Inferior parietal cortex (tissue), 1 donor: ENCODE measurements at regions not wholly inside any gene's neighbourhood (a gene's known extent, or its start where the extent isn't known, plus 50 kb on each side); places are given as distances from the start of the nearest gene placed in this dataset.

Experiments used
- DNase-seq: peaks from one replicate; pipeline ENCODE4 v3.0.0-alpha.2; 2016; ENCODE audit errors: extremely low spot score

DNA sequence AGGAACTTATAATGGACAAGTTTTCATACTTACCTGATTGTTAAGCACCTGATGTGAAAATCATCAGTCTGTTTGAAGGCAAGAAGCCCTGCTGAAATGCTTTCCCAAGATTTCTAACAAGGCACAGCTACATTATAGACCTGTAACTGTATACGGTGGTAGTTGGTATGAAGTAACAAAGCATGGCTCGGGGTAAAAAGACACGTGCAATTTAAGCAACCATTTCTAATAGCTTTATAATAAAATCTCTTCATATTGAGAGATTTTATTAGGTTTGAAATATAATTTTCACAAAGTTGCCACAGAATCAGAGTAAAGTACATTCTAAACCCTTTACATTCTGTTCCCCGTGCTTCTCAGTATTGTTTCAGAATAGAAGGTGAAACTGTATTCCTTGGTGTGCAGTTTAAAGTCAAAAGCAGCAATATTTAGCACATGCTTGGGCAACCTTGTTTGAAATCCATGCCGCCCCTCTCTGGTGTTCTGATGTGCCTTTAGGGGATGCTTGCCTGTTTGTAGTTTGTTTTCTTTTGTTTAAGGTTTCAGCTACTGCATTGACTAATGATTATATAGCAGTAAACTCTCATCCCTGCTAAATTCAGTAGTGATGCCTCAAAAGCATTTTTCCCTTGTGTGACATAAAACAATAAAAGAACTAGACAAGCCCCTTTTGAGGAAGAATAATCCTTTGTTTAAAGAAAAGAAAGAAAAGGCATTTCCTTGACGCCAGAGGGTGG is 125.2 kb upstream of the OBI1 start:
- DNase-seq = no peak

DNA sequence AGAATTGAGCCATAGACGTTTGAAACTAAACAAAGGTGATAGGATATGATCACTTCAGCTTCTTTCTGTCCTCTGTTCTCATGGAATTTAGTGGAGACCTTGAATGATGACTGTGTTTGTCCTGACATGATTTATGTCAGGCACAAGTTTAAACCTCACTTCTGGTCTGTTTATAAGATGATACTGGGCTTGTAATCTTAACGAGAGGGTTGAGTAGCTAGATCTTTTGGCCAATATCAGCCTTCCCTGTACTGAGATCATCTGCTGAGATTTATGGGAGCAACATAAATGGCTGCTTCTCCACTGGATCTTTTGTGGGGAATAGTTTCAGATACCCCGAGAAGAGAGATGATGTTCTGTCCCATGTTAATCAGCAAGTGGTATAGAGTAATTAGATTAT is 121.8 kb upstream of the OBI1 start:
- DNase-seq = no peak

- DNase-seq = no peak
Observed at GRCh38 chr13:78779608-78780007, 120.7 kb upstream of the OBI1 start.

DNA sequence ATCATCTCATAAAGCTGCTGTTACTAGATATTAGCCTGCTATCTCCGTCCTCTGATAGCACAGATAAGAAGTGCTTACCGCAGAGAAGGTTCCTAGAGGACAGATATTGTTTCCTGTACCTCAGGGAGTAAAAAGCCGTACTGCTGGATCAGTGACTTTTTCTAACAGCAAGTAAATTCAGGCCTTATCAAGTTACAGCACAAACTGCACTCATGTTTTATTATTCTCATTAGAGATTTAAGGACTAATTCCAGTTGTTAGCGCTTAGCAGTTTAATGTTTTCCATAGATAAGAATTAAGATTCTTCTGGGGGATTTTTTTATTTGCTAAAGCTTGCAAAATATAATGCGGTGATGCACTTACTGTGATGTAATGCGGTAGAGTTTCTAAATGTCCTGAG is 119.0 kb upstream of the OBI1 start:
- no peak for DNase-seq

DNA sequence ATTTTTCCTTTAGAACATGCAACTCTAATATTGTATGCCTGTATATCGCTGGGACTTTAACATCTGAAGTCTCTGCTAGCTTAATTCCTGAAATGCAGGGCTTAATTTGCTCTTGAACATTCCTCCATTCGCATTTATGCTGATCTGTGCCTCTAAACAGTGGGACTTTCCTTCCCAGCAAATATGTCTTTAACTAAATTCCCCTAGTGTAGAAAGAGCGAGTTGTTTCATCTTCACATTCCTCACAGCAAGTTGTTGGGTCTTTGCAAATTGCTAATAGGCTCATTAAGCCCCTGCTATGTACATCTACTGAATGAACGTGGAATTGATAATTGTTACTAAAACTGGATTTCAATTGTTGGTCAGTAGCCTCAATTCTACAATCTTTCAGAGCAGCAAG is 118.4 kb upstream of the OBI1 start:
- no peak for DNase-seq

- DNase-seq = no peak
Observed at GRCh38 chr13:78772933-78773332, 114.0 kb upstream of the OBI1 start.

DNA sequence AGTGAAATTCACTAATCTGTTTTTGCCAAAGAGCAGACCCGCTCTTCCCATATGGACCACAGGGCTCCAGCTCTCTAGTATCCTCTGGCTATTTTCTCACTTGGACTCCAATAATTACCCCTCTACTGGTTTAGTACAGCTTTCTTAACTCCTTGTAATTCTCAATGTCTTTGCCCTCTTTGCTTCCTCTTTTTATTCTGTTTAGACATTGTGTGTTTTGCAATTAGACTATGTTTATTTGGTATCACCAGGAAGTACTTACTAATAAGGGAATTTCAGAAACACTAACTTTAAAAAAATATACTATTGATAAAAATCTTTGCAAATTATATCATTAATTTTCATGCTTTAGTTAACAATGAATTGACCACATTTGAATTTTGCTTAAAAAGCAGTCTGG is 111.6 kb upstream of the OBI1 start:
- no peak for DNase-seq

DNA sequence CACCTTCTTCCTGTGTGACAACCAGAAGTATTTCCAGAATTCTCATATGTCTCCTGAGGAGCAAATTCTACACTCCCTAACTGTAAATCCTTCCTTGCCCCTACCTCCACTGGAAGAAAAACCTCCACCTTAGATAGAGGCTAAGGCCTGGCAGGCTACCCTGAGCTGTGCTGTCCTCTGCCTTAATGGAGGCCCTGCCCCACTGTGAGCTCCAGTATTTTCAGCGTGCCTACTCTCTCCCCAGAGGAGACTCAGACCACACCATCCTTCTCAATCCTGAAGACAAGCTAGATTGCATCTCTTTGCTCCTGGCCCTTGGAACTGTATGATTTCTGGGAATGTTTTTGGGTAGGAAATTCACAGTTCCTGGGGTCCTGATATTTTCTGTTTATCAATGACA is 110.0 kb upstream of the OBI1 start:
- no peak for DNase-seq

DNA sequence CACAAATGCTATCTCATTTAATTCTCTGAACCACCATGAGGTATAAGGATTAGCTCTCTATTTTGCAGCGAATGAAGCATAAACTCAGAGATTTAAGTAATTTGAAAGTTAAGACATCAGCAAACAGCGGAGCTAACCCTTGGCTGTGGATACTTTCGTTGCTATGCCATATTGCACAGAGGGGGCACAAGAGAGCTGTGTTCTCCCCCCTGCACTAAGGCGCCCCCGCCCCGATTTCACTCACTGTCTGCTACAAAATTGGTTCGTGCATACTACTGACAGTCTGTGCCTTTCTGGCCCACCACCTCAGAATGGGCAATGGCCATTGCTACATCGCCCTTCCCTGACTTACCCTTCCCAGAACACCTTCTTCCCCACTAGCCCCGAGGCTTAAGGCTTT is 105.7 kb upstream of the OBI1 start:
- DNase-seq = no peak

DNA sequence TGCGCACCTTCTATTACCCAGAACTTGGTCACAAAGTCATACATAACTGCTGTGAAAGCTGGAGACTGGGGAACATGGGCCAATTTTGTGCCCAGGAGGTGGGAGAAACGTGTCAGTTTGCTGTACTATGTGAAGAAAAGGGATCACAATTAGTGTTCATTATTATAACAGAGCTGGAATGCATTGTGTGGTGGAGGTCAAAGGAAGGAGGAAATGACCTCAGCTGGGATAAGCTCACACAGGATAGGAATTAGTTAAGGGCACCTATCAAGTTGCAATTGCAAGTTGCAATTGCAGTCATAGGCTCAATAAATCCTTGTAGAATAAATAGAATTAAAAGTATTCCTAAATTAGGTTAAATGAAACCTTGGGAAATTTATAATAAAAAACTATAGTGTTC is 103.9 kb upstream of the OBI1 start:
- no peak for DNase-seq

- DNase-seq = no peak
Observed at GRCh38 chr13:78759704-78760103, 100.7 kb upstream of the OBI1 start.

GRCh38 chr13:78758549-78758948 is 99.6 kb upstream of the OBI1 start:
- DNase-seq = no peak

GRCh38 chr13:78753435-78753834 is 94.5 kb upstream of the OBI1 start:
- DNase-seq = no peak

GRCh38 chr13:78750735-78751134 is 91.8 kb upstream of the OBI1 start:
- DNase-seq = no peak

DNA sequence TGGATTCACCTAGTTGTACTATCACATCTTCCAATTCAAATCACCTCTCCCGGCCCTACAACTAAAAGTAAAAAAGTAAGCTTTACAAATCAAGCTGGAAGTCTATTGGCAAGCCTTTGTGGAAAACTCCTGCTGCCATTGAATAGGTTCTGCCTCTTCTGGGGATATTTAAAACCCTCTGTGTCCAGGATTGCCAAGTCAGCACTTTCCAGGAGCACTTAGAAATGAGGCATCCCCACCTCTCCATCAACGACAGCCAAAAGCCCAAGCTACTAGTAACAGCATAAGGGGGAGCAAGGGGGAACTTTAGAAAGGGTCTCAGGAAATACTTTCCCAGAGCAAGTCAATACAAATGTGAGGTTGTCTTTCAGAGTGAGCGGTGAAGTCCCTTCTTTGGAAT is 85.0 kb upstream of the OBI1 start:
- DNase-seq = no peak

- DNase-seq = no peak
Observed at GRCh38 chr13:78742659-78743058, 83.7 kb upstream of the OBI1 start.

GRCh38 chr13:78736142-78736541 is 77.2 kb upstream of the OBI1 start:
- no peak for DNase-seq

DNA sequence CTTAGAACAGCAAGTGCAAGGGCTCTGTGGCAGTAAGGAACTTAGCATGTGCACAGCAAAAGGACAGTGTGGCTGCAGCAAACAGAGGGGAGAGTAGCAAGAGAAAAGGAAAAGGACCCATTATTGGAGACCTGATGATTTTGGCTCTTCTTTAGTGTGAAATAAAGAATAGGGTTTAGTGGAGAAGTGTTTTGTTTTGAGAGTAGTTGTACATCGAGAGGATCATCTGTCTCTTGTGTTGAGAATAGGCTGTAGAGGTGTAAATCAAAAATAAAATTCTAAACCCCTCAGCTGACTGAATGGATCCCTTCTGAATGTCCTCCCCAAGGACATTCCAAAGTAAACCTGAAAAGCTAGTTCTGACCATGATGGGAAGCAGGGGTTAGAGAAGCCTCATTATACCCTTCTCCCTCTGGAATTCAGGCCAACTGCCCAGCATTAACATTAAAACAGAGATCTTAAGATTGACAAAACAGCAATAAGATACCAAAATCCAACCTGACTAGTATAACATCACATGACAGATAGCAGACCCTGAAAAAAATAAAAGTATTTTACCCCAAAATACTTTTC is 73.6 kb upstream of the OBI1 start:
- DNase-seq = no peak

DNA sequence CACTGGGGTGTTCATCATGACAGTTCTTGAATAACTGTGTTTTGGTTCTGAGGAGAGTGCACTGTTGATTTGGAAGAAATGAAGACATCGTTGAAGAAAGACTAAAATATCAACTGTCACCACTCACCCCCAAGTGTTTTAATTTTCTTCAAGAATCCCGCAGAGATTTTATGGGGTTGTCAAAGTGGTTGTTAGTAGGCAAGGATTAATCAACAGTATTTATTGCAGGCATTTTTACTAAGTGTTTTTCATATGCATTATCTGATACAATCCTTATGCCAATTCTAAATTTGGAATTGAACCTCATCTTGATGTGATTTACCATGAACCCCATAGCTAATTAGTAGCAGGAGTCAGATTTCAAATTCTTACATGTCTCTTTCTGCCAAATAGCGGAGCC is 63.7 kb upstream of the OBI1 start:
- DNase-seq = no peak

DNA sequence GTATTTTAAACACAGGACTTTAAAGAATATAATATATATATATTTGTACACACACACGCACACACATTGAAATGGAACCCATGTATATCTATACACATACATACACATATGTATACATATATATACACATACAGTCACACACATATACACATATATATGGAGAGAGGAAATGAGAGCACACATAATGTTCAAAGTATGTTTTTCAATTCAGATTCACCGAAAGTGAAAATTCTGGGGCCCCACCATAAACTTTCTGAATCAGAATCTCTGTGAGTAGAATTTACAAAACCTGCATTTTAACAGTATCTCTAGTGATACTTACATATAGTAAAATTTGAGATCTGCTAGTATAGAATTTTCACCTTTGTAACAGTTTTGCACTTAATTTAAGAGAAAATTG is 60.4 kb upstream of the OBI1 start:
- no peak for DNase-seq

- no peak for DNase-seq
Observed at GRCh38 chr13:78714717-78715116, 55.8 kb upstream of the OBI1 start.

- DNase-seq = no peak
Observed at GRCh38 chr13:78712831-78713230, 53.9 kb upstream of the OBI1 start.

DNA sequence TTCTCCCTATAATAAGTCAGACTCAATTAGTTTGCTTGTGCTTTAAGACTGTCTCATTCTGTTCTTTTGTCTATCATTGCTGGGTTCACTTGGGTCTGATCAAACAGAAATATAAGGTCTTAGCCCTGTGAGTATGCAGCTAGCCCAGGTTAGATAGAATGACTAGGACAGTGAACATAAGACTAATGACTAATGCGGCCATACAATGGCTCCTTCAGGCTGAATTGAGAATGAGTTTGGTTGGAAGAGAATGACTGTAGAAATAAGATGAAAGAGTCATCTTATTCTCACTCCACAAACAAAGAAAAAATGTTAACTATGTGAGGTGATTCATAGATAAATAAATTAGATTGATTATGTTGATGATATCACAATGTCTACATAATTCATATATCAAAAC is 50.1 kb upstream of the OBI1 start:
- no peak for DNase-seq
